Caco-2 (cell line): ENCODE measurements at regions not wholly inside any gene's neighbourhood (a gene's known extent, or its start where the extent isn't known, plus 50 kb on each side); places are given as distances from the start of the nearest gene placed in this dataset.
A peak's percentile ranks its signal among the peaks of the same experiment; 100 is the strongest.
"Not testable (repeated sequence)": the region's sequence is repeated elsewhere in the genome, so short reads cannot be mapped to it uniquely, and the experiment has no call there.

ENCODE experiments used
- BruUV-seq: library from RNA; stranded (reverse); fragments of 400-500 nt; replicated peaks from 2 replicates; lab custom pipeline; 2021; lab: Mats Ljungman, UMichigan
- CTCF ChIA-PET: fragments of 300-600 bp; sonication (Branson Sonifier 250); formaldehyde crosslinking; loops from one replicate; lab custom pipeline; 2022; ENCODE audit warnings: antibody characterized with exemption; lab: Charles Lee
- POLR2A ChIA-PET: fragments of 300-600 bp; sonication (Branson Sonifier 250); formaldehyde crosslinking; loops from one replicate; lab custom pipeline; 2022; ENCODE audit warnings: antibody characterized with exemption; lab: Charles Lee
- DNase-seq, 2 experiments: peaks; one replicate each; pipeline versions ENCODE4 v3.0.0 to v3.0.0-alpha.2; 2020 to 2022
- H3K27me3 ChIP-seq: replicated peaks from 2 replicates; pipeline ENCODE4 v1.6.0; 2011; ENCODE audit warnings: low read length; ENCODE audit not compliant: control insufficient read depth, insufficient read depth
- H3K36me3 ChIP-seq: 2 replicates; pipeline ENCODE4 v1.5.1; 2011; ENCODE audit warnings: low read length; ENCODE audit not compliant: control insufficient read depth, insufficient read depth
- H3K4me1 ChIP-seq: fragments of 250-450 bp; sonication (Bioruptor Pico); 2 replicates; pipeline ENCODE4 v1.5.1; 2020; ENCODE audit warnings: mild to moderate bottlenecking
- H3K4me3 ChIP-seq: 2 replicates; pipeline ENCODE4 v1.5.1; 2011; ENCODE audit warnings: low read depth, mild to moderate bottlenecking, control low read depth, low read length
- H3K9me3 ChIP-seq: fragments of 250-450 bp; sonication (Bioruptor Pico); 2 replicates; pipeline ENCODE4 v1.5.1; 2020; ENCODE audit warnings: mild to moderate bottlenecking, moderate library complexity
- H3K27ac Mint-ChIP-seq: one replicate; pipeline ENCODE4 v1.8.0; 2022; ENCODE audit warnings: mixed read lengths; ENCODE audit not compliant: unreplicated experiment
- H3K27me3 Mint-ChIP-seq: one replicate; pipeline ENCODE4 v1.8.0; 2022; ENCODE audit warnings: mixed read lengths; ENCODE audit not compliant: insufficient read depth, unreplicated experiment
- H3K36me3 Mint-ChIP-seq: one replicate; pipeline ENCODE4 v1.8.0; 2022; ENCODE audit warnings: mild to moderate bottlenecking, mixed read lengths; ENCODE audit not compliant: insufficient read depth, unreplicated experiment
- H3K4me1 Mint-ChIP-seq: one replicate; pipeline ENCODE4 v1.8.0; 2022; ENCODE audit warnings: low read depth, mixed read lengths; ENCODE audit not compliant: unreplicated experiment
- H3K4me3 Mint-ChIP-seq: one replicate; pipeline ENCODE4 v1.8.0; 2022; ENCODE audit warnings: mild to moderate bottlenecking, moderate library complexity, mixed read lengths; ENCODE audit not compliant: unreplicated experiment
- H3K9me3 Mint-ChIP-seq: one replicate; pipeline ENCODE4 v1.8.0; 2022; ENCODE audit warnings: mixed read lengths; ENCODE audit not compliant: unreplicated experiment
- CTCF ChIP-seq, 2 experiments: fragments of 200-600 bp in 1 of 2; IDR thresholded peaks; 1 replicate in 1 of 2; 2 replicates in 1 of 2; pipeline versions ENCODE4 v1.5.1 to v1.8.0; 2011 to 2022; ENCODE audit warnings: antibody characterized with exemption in 1 of 2, control low read depth in 1 of 2, inconsistent platforms in 1 of 2, low read depth in 1 of 2, low read length in 1 of 2, mild to moderate bottlenecking in 1 of 2, moderate library complexity in 1 of 2; ENCODE audit not compliant: insufficient read depth in 1 of 2, severe bottlenecking in 1 of 2, unreplicated experiment in 1 of 2
- intact Hi-C: fragments of 100-400 bp; cut with micrococcal nuclease; formaldehyde crosslinking; loops from one replicate; pipeline ENCODE4 v1.10.0; 2022; ENCODE audit not compliant: unreplicated experiment

- DNase-seq: no peak
- ChIA-PET CTCF (no interaction called here), POLR2A (no interaction called here)
- intact Hi-C loops: no loop called here
- Histone ChIP-seq H3K9me3 (no peaks in the 10 kb centered on the region), H3K4me1 (no peaks in the 10 kb centered on the region), H3K4me3 (no peak overlapping the region), H3K36me3 (no peaks in the 10 kb centered on the region), H3K27me3 (no peaks in the 10 kb centered on the region)
- TF ChIP-seq CTCF (IDR thresholded peaks at IDR 0.05; ENCODE audit: insufficient read depth in 1 of 2, low read depth in 1 of 2, low read length in 1 of 2, severe bottlenecking in 1 of 2, unreplicated experiment in 1 of 2): no peak
- Mint-ChIP-seq H3K9me3 (peaks cover 2% of the 10 kb centered on the region), H3K36me3 (peaks cover 15% of the 10 kb centered on the region), H3K4me3 (no peak overlapping the region), H3K27ac (no peak overlapping the region), H3K27me3 (no peaks in the 10 kb centered on the region), H3K4me1 (peaks cover 7% of the 10 kb centered on the region)
- BruUV-seq: no TSS peak
Measured at GRCh38 chr14:71432334-71433110, 499.7 kb upstream of the RGS6 start.

DNA sequence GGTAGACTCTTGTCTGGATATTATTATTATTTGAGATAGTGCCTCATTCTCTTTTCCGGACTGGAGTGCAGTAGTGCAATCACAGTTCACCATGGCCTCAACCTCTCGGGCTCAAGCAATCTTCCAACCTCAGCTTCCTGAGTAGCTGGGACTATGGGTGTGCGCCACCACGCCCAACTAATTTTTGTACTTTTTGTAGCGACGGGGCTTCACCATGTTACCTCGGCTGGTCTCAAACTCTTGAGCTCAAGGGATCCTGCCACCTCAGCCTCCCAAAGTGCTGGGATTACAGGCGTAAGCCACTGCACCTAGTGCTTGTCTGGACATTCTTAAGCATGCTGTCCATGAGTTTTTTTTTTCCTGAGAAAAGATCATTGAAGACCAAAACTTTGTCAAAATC is 498.9 kb upstream of the RGS6 start:
- POLR2A ChIA-PET: no interaction called here

GRCh38 chr14:71435641-71436040 is 496.6 kb upstream of the RGS6 start:
- H3K27ac Mint-ChIP-seq, H3K9me3 Mint-ChIP-seq, H3K4me3 Mint-ChIP-seq, BruUV-seq, H3K9me3 ChIP-seq, H3K36me3 ChIP-seq, H3K4me1 ChIP-seq, POLR2A ChIA-PET, H3K4me3 ChIP-seq, H3K27me3 Mint-ChIP-seq, H3K27me3 ChIP-seq, CTCF ChIA-PET, intact Hi-C loops, DNase-seq: not testable (repeated sequence)
- Mint-ChIP-seq H3K4me1 (peaks cover 14% of the 10 kb centered on the region), H3K36me3 (peaks cover 14% of the 10 kb centered on the region)

More for the DNA sequence above, 498.9 kb upstream of the RGS6 start:
- TF ChIP-seq CTCF (IDR thresholded peaks at IDR 0.05; ENCODE audit: insufficient read depth in 1 of 2, low read depth in 1 of 2, low read length in 1 of 2, severe bottlenecking in 1 of 2, unreplicated experiment in 1 of 2): no peak
- CTCF ChIA-PET: no interaction called here
- no peaks in the 10 kb centered on the region for H3K27me3 Mint-ChIP-seq
- H3K4me1 ChIP-seq: no peaks in the 10 kb centered on the region
- peak overlapping the region; percentile 27 for H3K27ac Mint-ChIP-seq
- H3K27me3 ChIP-seq: no peaks in the 10 kb centered on the region
- H3K4me1 Mint-ChIP-seq: peaks cover 12% of the 10 kb centered on the region
- intact Hi-C loops: no loop called here
- no peaks in the 10 kb centered on the region for H3K36me3 ChIP-seq
- BruUV-seq: no TSS peak
- H3K9me3 Mint-ChIP-seq: no peaks in the 10 kb centered on the region
- no peak overlapping the region for H3K4me3 Mint-ChIP-seq
- peaks cover 14% of the 10 kb centered on the region for H3K36me3 Mint-ChIP-seq
- no peak for DNase-seq
- no peak overlapping the region for H3K4me3 ChIP-seq
- H3K9me3 ChIP-seq: no peaks in the 10 kb centered on the region
